Neutrophil (primary cell): ENCODE measurements at regions not wholly inside any gene's neighbourhood (a gene's known extent, or its start where the extent isn't known, plus 50 kb on each side); places are given as distances from the start of the nearest gene placed in this dataset.
"Not testable (repeated sequence)": the region's sequence is repeated elsewhere in the genome, so short reads cannot be mapped to it uniquely, and the experiment has no call there.

Experiments used
- H3K27ac ChIP-seq: fragments of 200-600 bp; sonication (generic); 2 replicates; pipeline ENCODE4 v1.5.1; 2016; ENCODE audit warnings: mild to moderate bottlenecking, moderate library complexity
- H3K27me3 ChIP-seq: fragments of 200-600 bp; sonication (generic); 2 replicates; pipeline ENCODE4 v1.6.0; 2016; ENCODE audit warnings: mild to moderate bottlenecking
- H3K36me3 ChIP-seq: fragments of 200-600 bp; sonication (generic); 2 replicates; pipeline ENCODE4 v1.5.1; 2017
- H3K4me1 ChIP-seq, 2 experiments: fragments of 200-600 bp in 1 of 2; sonication (generic) in 1 of 2; 1 replicate in 1 of 2; 2 replicates in 1 of 2; pipeline versions ENCODE4 v1.5.1 to v1.6.1; 2013 to 2016; ENCODE audit warnings: low read depth in 1 of 2, low read length in 1 of 2, mild to moderate bottlenecking in 1 of 2, moderate library complexity in 1 of 2; ENCODE audit not compliant: control insufficient read depth in 1 of 2, insufficient read depth in 1 of 2
- H3K4me3 ChIP-seq, 2 experiments: fragments of 200-600 bp in 1 of 2; sonication (generic) in 1 of 2; 1 replicate in 1 of 2; 2 replicates in 1 of 2; pipeline ENCODE4 v1.5.1; 2013 to 2016; ENCODE audit warnings: low read depth in 1 of 2, low read length in 1 of 2, mild to moderate bottlenecking in 1 of 2, moderate library complexity in 1 of 2
- H3K9me3 ChIP-seq: fragments of 200-600 bp; sonication (generic); 2 replicates; pipeline ENCODE4 v1.5.1; 2016
- TF ChIP-seq, protein P1 (sequence below): fragments of 200-600 bp; sonication (generic); IDR thresholded peaks from 2 replicates; pipeline ENCODE4 v1.5.1; 2016; ENCODE audit warnings: antibody characterized with exemption

DNA sequence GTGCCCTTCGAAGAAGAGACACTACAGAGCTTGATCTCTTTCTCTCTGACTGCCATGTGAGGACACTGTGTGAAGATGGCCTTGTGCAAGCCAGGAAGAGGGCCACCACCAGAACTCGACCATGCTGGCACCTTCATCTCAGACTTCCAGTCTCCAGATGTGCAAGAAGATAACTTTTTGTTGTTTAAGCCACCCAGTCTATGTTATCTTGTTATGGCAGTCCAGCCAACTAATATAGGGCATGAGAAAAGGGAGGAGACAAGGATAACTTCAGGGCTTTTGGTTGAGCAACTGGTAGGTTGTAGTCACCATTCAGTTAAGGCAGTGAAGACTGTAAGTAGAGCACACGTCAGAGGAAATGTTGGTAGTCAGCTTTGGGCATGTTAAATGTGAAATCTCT, 515.5 kb downstream of the CSNK1G3 start:
- H3K4me3 ChIP-seq = no peak overlapping the region
- H3K36me3 ChIP-seq = no peaks in the 10 kb centered on the region
- H3K4me1 ChIP-seq = no peaks in the 10 kb centered on the region
- H3K27me3 ChIP-seq = no peaks in the 10 kb centered on the region
- H3K9me3 ChIP-seq = no peaks in the 10 kb centered on the region
- H3K27ac ChIP-seq = no peak overlapping the region
- TF ChIP-seq, protein P1, sequence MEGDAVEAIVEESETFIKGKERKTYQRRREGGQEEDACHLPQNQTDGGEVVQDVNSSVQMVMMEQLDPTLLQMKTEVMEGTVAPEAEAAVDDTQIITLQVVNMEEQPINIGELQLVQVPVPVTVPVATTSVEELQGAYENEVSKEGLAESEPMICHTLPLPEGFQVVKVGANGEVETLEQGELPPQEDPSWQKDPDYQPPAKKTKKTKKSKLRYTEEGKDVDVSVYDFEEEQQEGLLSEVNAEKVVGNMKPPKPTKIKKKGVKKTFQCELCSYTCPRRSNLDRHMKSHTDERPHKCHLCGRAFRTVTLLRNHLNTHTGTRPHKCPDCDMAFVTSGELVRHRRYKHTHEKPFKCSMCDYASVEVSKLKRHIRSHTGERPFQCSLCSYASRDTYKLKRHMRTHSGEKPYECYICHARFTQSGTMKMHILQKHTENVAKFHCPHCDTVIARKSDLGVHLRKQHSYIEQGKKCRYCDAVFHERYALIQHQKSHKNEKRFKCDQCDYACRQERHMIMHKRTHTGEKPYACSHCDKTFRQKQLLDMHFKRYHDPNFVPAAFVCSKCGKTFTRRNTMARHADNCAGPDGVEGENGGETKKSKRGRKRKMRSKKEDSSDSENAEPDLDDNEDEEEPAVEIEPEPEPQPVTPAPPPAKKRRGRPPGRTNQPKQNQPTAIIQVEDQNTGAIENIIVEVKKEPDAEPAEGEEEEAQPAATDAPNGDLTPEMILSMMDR = no peak

DNA sequence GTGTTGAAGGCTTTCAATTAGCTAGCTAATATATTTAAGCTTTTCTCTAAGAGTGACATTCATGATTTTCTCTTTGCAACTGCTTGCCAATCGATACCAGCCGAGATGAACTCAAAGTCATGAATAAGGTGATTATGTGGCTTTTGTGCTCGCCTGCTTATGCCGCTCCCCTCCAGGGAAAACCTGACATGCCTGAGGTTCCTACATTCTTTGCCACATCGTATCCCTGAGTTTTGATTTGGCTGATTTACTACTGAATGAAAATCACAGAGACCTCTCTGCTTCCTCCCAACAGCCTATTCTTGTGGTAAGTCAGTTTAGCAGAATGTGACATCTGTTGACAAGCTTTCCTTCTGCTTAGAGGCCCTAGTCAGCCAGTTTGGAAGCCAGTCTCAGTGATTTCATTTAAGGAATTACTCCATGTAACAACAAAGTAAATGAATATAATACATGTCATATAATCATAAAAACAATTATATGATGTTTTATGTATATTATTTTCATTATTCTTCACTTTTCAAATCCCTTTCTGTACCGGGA, 513.4 kb downstream of the CSNK1G3 start:
- no peaks in the 10 kb centered on the region for H3K4me1 ChIP-seq
- no peak overlapping the region for H3K4me3 ChIP-seq
- H3K27me3 ChIP-seq = no peaks in the 10 kb centered on the region
- no peaks in the 10 kb centered on the region for H3K9me3 ChIP-seq
- H3K27ac ChIP-seq = no peak overlapping the region
- TF ChIP-seq, protein P1 = no peak
- H3K36me3 ChIP-seq = no peaks in the 10 kb centered on the region

DNA sequence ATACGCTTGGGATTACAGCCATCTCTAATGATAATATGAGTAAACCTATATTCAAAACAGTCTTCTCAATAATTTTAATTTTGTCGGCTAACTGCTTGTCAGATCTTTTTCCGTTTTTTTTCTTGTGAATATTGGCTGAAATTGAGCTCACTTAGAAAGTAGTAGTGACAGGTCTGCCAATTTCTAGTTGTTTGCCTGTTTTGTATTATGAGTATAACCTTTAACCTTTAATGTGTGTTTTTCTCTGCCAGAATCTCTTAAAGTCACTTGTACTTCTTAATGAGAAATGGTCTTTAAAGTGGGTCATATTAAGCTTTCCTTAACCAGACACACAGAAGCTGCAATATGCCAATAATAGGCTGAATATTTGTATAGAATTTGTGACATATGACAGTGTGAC, 511.0 kb downstream of the CSNK1G3 start:
- Histone ChIP-seq H3K9me3 (no peaks in the 10 kb centered on the region), H3K27ac (no peak overlapping the region), H3K4me1 (no peaks in the 10 kb centered on the region), H3K4me3 (no peak overlapping the region), H3K27me3 (no peaks in the 10 kb centered on the region), H3K36me3 (no peaks in the 10 kb centered on the region)
- TF ChIP-seq, protein P1 = no peak

- TF ChIP-seq, protein P1 = no peak
- no peaks in the 10 kb centered on the region for H3K4me1 ChIP-seq
- H3K27ac ChIP-seq = no peak overlapping the region
- H3K9me3 ChIP-seq = no peaks in the 10 kb centered on the region
- H3K27me3 ChIP-seq = no peaks in the 10 kb centered on the region
- no peaks in the 10 kb centered on the region for H3K36me3 ChIP-seq
- no peak overlapping the region for H3K4me3 ChIP-seq
Measured at GRCh38 chr5:124021776-124022175, 509.8 kb downstream of the CSNK1G3 start.

GRCh38 chr5:124021066-124021641, 509.2 kb downstream of the CSNK1G3 start:
- Histone ChIP-seq H3K9me3 (no peaks in the 10 kb centered on the region), H3K27me3 (no peaks in the 10 kb centered on the region), H3K4me1 (no peaks in the 10 kb centered on the region), H3K27ac (no peak overlapping the region), H3K36me3 (no peaks in the 10 kb centered on the region), H3K4me3 (no peak overlapping the region)
- TF ChIP-seq, protein P1 = no peak

DNA sequence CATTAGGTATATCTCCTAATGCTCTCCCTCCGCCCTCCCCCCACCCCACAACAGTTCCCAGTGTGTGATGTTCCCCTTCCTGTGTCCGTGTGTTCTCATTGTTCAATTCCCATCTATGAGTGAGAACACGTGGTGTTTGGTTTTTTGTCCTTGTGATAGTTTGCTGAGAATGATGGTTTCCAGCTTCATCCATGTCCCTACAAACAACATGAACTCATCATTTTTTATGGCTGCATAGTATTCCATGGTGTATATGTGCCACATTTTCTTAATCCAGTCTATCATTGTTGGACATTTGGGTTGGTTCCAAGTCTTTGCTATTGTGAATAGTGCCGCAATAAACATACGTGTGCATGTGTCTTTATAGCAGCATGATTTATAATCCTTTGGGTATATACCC, 505.3 kb downstream of the CSNK1G3 start:
- not testable (repeated sequence) for H3K4me3 ChIP-seq, H3K27ac ChIP-seq, H3K36me3 ChIP-seq, H3K4me1 ChIP-seq, H3K9me3 ChIP-seq, H3K27me3 ChIP-seq
